B cell (primary cell): ENCODE measurements at regions not wholly inside any gene's neighbourhood (a gene's known extent, or its start where the extent isn't known, plus 50 kb on each side); places are given as distances from the start of the nearest gene placed in this dataset.

Experiments used
- ATAC-seq: fragments of 200-7000 bp; cut with Tn5 transposase; one replicate; pipeline ENCODE4 v1.10.0; 2021; ENCODE audit warnings: low read depth, mild to moderate bottlenecking, moderate number of reproducible peaks, moderate library complexity
- CTCF ChIA-PET: fragments of 350-600 bp; sonication (Branson Sonifier 250); formaldehyde crosslinking; loops from one replicate; lab custom pipeline; 2021; ENCODE audit warnings: antibody characterized with exemption, inconsistent platforms; lab: Charles Lee
- POLR2A ChIA-PET: fragments of 350-600 bp; sonication (Branson Sonifier 250); formaldehyde crosslinking; loops from one replicate; lab custom pipeline; 2021; ENCODE audit warnings: antibody characterized with exemption; lab: Charles Lee
- DNase-seq: peaks from one replicate; pipeline ENCODE4 v3.0.0; 2013
- H2AFZ ChIP-seq: 2 replicates; pipeline ENCODE4 v1.6.1; 2012; ENCODE audit warnings: mild to moderate bottlenecking, low read depth, low read length; ENCODE audit not compliant: insufficient read depth, poor library complexity, severe bottlenecking
- H3K27ac ChIP-seq, 2 donors: 1 replicate in 1 of 2; 2 replicates in 1 of 2; pipeline ENCODE4 v1.5.1; 2012 to 2013; ENCODE audit warnings: low read length in 2 of 2, mild to moderate bottlenecking in 2 of 2, moderate library complexity in 1 of 2
- H3K27me3 ChIP-seq, 4 experiments: fragments of 200-600 bp in 1 of 4; sonication (generic) in 1 of 4; replicated peaks in 1 of 4; 1 replicate in 2 of 4; 2 replicates in 2 of 4; pipeline versions ENCODE4 v1.6.1 to v1.7.0; 2013 to 2016; ENCODE audit warnings: low read length in 3 of 4, mild to moderate bottlenecking in 2 of 4, mixed read lengths in 1 of 4, moderate library complexity in 1 of 4; ENCODE audit not compliant: insufficient read depth in 4 of 4, control insufficient read depth in 3 of 4; ENCODE audit errors: control extremely low read depth in 1 of 4
- H3K36me3 ChIP-seq, 2 experiments: replicated peaks in 1 of 2; 1 replicate in 1 of 2; 2 replicates in 1 of 2; pipeline versions ENCODE4 v1.6.1 to v1.7.1; 2013; ENCODE audit warnings: low read length in 1 of 2; ENCODE audit not compliant: insufficient read depth in 2 of 2, control insufficient read depth in 1 of 2; ENCODE audit errors: control extremely low read depth in 1 of 2, extremely low read depth in 1 of 2
- H3K4me1 ChIP-seq, 2 donors: fragments of 200-600 bp in 1 of 2; sonication (generic) in 1 of 2; 1 replicate in 1 of 2; 2 replicates in 1 of 2; pipeline versions ENCODE4 v1.5.1 to v1.6.1; 2013 to 2017; ENCODE audit warnings: low read length in 2 of 2; ENCODE audit not compliant: control insufficient read depth in 2 of 2, insufficient read depth in 2 of 2
- H3K4me2 ChIP-seq: replicated peaks from 2 replicates; pipeline ENCODE3; 2012; ENCODE audit warnings: mild to moderate bottlenecking, low read depth, low read length; ENCODE audit not compliant: poor library complexity, severe bottlenecking
- H3K4me3 ChIP-seq, 5 experiments: fragments of 200-600 bp in 1 of 5; sonication (generic) in 1 of 5; 1 replicate in 3 of 5; 2 replicates in 2 of 5; pipeline versions ENCODE4 v1.5.1 to v1.7.0; 2011 to 2016; ENCODE audit warnings: low read length in 4 of 5, mild to moderate bottlenecking in 4 of 5, low read depth in 2 of 5, control low read depth in 1 of 5, moderate library complexity in 1 of 5; ENCODE audit not compliant: insufficient read depth in 1 of 5; ENCODE audit errors: control extremely low read depth in 1 of 5, extremely low read depth in 1 of 5
- H3K79me2 ChIP-seq: fragments of 200-600 bp; sonication (generic); one replicate; pipeline ENCODE4 v1.6.0; 2016; ENCODE audit warnings: low read length; ENCODE audit not compliant: control insufficient read depth, insufficient read depth
- H3K9ac ChIP-seq: fragments of 200-600 bp; sonication (generic); 2 replicates; pipeline ENCODE4 v1.6.1; 2017; ENCODE audit warnings: mild to moderate bottlenecking, low read length, moderate library complexity
- H3K9me3 ChIP-seq, 3 donors: one replicate each; pipeline versions ENCODE4 v1.6.1 to v1.7.1; 2013; ENCODE audit warnings: low read length in 2 of 3; ENCODE audit not compliant: control insufficient read depth in 2 of 3, insufficient read depth in 1 of 3; ENCODE audit errors: control extremely low read depth in 1 of 3
- H4K20me1 ChIP-seq: 2 replicates; pipeline ENCODE4 v1.6.0; 2012; ENCODE audit warnings: mild to moderate bottlenecking, low read length; ENCODE audit not compliant: insufficient read depth, control insufficient read depth, poor library complexity, severe bottlenecking
- H3K27ac Mint-ChIP-seq: one replicate; pipeline ENCODE4 v1.8.0; 2021; ENCODE audit warnings: mixed read lengths
- H3K27me3 Mint-ChIP-seq: one replicate; pipeline ENCODE4 v1.8.0; 2021; ENCODE audit warnings: mixed read lengths
- H3K4me1 Mint-ChIP-seq: one replicate; pipeline ENCODE4 v1.8.0; 2021; ENCODE audit warnings: mixed read lengths
- H3K4me3 Mint-ChIP-seq: one replicate; pipeline ENCODE4 v1.8.0; 2021; ENCODE audit warnings: mixed read lengths
- H3K9me3 Mint-ChIP-seq: one replicate; pipeline ENCODE4 v1.8.0; 2022; ENCODE audit warnings: mixed read lengths; ENCODE audit not compliant: insufficient read depth
- EZH2 ChIP-seq: IDR thresholded peaks from 2 replicates; pipeline ENCODE4 v1.6.1; 2012; ENCODE audit warnings: borderline replicate concordance, low read depth, mild to moderate bottlenecking, moderate library complexity, low read length; ENCODE audit not compliant: insufficient read depth, poor library complexity, severe bottlenecking
- WGBS: methylation state at CpG from one replicate; pipeline ENCODE4 v1.1.5; 2013; ENCODE audit warnings: missing lambda C conversion rate; ENCODE audit not compliant: insufficient coverage; 5-methylcytosine and 5-hydroxymethylcytosine counted together
- intact Hi-C: fragments of 100-400 bp; cut with micrococcal nuclease; formaldehyde crosslinking; loops from one replicate; pipeline ENCODE4 v1.10.0; 2022
- TF ChIP-seq, protein P1 (sequence below): fragments of 200-600 bp; IDR thresholded peaks from one replicate; pipeline ENCODE4 v1.8.0; 2022; ENCODE audit warnings: antibody characterized with exemption, mild to moderate bottlenecking

DNA sequence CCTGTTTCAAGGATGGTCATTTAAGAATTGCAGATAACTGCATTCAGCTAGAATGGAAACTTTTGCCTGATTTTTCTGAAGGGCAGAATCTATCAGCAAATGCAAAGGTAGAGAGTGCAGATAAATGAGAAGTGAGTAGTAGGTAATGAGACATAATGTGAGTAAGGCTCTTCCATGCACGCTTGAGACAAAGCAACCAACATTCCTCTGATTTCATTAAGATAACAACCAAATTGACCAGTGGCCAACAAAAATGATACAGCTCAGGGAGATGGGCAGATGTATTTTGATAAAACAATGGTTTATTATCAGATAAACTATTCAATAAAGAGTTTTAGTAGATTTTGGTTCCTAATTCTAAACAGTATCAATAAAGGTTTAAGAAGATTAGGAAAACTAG lies 404.4 kb upstream of the PBX1 start:
- H3K27ac ChIP-seq: no peak overlapping the region
- intact Hi-C loops: no loop called here
- no peaks in the 10 kb centered on the region for H4K20me1 ChIP-seq
- H3K36me3 ChIP-seq: no peaks in the 10 kb centered on the region
- peaks cover 0 to 3% (median 0%) of the 10 kb centered on the region in 3 donors for H3K9me3 ChIP-seq
- Mint-ChIP-seq H3K27ac (no peak overlapping the region), H3K4me3 (no peak overlapping the region), H3K4me1 (no peaks in the 10 kb centered on the region), H3K27me3 (no peaks in the 10 kb centered on the region), H3K9me3 (peaks cover 2% of the 10 kb centered on the region)
- H3K9ac ChIP-seq: no peak overlapping the region
- H3K79me2 ChIP-seq: no peaks in the 10 kb centered on the region
- DNase-seq (no peak), ATAC-seq (no peak)
- ChIA-PET CTCF (no interaction called here), POLR2A (no interaction called here)
- WGBS: no CpG with 5 or more reads among the region's 1 CpG
- H3K4me1 ChIP-seq: no peaks in the 10 kb centered on the region
- no peak for TF ChIP-seq EZH2
- TF ChIP-seq, protein P1, sequence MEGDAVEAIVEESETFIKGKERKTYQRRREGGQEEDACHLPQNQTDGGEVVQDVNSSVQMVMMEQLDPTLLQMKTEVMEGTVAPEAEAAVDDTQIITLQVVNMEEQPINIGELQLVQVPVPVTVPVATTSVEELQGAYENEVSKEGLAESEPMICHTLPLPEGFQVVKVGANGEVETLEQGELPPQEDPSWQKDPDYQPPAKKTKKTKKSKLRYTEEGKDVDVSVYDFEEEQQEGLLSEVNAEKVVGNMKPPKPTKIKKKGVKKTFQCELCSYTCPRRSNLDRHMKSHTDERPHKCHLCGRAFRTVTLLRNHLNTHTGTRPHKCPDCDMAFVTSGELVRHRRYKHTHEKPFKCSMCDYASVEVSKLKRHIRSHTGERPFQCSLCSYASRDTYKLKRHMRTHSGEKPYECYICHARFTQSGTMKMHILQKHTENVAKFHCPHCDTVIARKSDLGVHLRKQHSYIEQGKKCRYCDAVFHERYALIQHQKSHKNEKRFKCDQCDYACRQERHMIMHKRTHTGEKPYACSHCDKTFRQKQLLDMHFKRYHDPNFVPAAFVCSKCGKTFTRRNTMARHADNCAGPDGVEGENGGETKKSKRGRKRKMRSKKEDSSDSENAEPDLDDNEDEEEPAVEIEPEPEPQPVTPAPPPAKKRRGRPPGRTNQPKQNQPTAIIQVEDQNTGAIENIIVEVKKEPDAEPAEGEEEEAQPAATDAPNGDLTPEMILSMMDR: no peak
- H3K4me2 ChIP-seq: no peak overlapping the region
- no peaks in the 10 kb centered on the region for H3K27me3 ChIP-seq
- H2AFZ ChIP-seq: no peak overlapping the region
- H3K4me3 ChIP-seq: no peak overlapping the region

DNA sequence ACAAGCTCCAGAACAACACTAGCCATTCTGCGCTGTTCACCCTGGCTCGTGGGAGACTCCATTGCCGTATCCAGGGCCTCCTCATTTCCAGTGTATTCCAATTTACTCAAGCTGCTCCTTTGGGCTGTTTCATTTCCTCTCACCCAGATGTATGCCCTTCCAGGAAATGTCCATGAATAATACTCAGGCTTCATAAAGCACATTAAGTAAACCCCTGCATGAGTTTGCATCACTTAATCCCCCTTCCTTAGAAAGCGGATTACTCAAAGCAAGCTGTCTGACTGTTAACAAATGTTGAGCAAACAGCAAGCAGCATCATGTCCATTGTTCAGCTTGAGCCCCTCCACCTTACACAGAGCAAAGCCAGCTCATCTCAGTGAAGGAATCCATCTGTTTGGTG lies 403.6 kb upstream of the PBX1 start:
- WGBS: 72% methylated on average over 4 of the region's 4 CpGs
- H3K4me3 ChIP-seq: no peak overlapping the region
- H2AFZ ChIP-seq: no peak overlapping the region
- ChIA-PET CTCF (no interaction called here), POLR2A (no interaction called here)
- no peaks in the 10 kb centered on the region for H3K79me2 ChIP-seq
- no peaks in the 10 kb centered on the region for H4K20me1 ChIP-seq
- ATAC-seq (no peak), DNase-seq (no peak)
- TF ChIP-seq EZH2: no peak
- TF ChIP-seq, protein P1: no peak
- no peak overlapping the region for H3K27ac Mint-ChIP-seq
- H3K27me3 ChIP-seq: no peaks in the 10 kb centered on the region
- no peaks in the 10 kb centered on the region for H3K4me1 Mint-ChIP-seq
- intact Hi-C loops: no loop called here
- H3K4me2 ChIP-seq: no peak overlapping the region
- no peak overlapping the region for H3K27ac ChIP-seq
- no peaks in the 10 kb centered on the region for H3K27me3 Mint-ChIP-seq
- no peaks in the 10 kb centered on the region for H3K4me1 ChIP-seq
- H3K9me3 ChIP-seq: peaks cover 0 to 3% (median 0%) of the 10 kb centered on the region in 3 donors
- H3K9ac ChIP-seq: no peak overlapping the region
- H3K36me3 ChIP-seq: no peaks in the 10 kb centered on the region
- H3K9me3 Mint-ChIP-seq: peaks cover 2% of the 10 kb centered on the region
- H3K4me3 Mint-ChIP-seq: no peak overlapping the region
